ENCODE measurements at regions not wholly inside any gene's neighbourhood (a gene's known extent, or its start where the extent isn't known, plus 50 kb on each side); places are given as distances from the start of the nearest gene placed in this dataset.

DNA sequence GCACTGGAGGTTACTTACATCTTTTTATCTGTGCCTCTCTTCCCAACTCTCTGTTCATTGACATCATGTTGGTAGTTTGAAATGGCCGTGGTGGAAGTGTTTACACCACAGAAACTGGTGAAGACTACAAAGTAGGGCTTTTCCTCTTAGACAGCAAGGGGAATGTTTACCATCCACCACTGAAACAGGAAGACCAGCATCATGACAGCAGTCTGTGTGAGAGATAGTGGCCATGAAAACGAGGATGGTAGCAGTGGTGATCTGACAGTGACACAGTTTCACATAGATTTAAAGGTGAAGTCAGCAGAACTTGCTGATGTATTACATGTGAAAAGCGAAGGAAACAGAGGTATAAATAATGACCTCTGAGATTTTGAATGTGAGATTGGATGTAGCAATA lies 115.7 kb downstream of the CCDC71L start (continued):
- TF ChIP-seq ELK4 (IDR thresholded peaks at IDR 0.05; ENCODE audit: borderline replicate concordance, low read depth, low read length): no peak
- TF ChIP-seq, protein P1, sequence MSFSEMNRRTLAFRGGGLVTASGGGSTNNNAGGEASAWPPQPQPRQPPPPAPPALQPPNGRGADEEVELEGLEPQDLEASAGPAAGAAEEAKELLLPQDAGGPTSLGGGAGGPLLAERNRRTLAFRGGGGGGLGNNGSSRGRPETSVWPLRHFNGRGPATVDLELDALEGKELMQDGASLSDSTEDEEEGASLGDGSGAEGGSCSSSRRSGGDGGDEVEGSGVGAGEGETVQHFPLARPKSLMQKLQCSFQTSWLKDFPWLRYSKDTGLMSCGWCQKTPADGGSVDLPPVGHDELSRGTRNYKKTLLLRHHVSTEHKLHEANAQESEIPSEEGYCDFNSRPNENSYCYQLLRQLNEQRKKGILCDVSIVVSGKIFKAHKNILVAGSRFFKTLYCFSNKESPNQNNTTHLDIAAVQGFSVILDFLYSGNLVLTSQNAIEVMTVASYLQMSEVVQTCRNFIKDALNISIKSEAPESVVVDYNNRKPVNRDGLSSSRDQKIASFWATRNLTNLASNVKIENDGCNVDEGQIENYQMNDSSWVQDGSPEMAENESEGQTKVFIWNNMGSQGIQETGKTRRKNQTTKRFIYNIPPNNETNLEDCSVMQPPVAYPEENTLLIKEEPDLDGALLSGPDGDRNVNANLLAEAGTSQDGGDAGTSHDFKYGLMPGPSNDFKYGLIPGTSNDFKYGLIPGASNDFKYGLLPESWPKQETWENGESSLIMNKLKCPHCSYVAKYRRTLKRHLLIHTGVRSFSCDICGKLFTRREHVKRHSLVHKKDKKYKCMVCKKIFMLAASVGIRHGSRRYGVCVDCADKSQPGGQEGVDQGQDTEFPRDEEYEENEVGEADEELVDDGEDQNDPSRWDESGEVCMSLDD (tag by site-specific recombination; IDR thresholded peaks at IDR 0.05): no peak
- TF ChIP-seq WT1 (tag by site-specific recombination; IDR thresholded peaks at IDR 0.05): no peak
- TF ChIP-seq SP7 (tag by site-specific recombination; IDR thresholded peaks at IDR 0.05): no peak
- no peak for TF ChIP-seq ZFP41 (tag by site-specific recombination; IDR thresholded peaks at IDR 0.05; ENCODE audit: borderline replicate concordance)
- TF ChIP-seq, protein P2, sequence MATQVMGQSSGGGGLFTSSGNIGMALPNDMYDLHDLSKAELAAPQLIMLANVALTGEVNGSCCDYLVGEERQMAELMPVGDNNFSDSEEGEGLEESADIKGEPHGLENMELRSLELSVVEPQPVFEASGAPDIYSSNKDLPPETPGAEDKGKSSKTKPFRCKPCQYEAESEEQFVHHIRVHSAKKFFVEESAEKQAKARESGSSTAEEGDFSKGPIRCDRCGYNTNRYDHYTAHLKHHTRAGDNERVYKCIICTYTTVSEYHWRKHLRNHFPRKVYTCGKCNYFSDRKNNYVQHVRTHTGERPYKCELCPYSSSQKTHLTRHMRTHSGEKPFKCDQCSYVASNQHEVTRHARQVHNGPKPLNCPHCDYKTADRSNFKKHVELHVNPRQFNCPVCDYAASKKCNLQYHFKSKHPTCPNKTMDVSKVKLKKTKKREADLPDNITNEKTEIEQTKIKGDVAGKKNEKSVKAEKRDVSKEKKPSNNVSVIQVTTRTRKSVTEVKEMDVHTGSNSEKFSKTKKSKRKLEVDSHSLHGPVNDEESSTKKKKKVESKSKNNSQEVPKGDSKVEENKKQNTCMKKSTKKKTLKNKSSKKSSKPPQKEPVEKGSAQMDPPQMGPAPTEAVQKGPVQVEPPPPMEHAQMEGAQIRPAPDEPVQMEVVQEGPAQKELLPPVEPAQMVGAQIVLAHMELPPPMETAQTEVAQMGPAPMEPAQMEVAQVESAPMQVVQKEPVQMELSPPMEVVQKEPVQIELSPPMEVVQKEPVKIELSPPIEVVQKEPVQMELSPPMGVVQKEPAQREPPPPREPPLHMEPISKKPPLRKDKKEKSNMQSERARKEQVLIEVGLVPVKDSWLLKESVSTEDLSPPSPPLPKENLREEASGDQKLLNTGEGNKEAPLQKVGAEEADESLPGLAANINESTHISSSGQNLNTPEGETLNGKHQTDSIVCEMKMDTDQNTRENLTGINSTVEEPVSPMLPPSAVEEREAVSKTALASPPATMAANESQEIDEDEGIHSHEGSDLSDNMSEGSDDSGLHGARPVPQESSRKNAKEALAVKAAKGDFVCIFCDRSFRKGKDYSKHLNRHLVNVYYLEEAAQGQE (tag by site-specific recombination; IDR thresholded peaks at IDR 0.05): no peak
- no peak for TF ChIP-seq ZNF585B (tag by site-specific recombination; IDR thresholded peaks at IDR 0.05)
- TF ChIP-seq PRDM10 (tag by site-specific recombination; IDR thresholded peaks at IDR 0.05): no peak
- no peak for TF ChIP-seq ZNF792 (tag by site-specific recombination; IDR thresholded peaks at IDR 0.05)
- TF ChIP-seq ZNF776 (tag by site-specific recombination; IDR thresholded peaks at IDR 0.05; ENCODE audit: borderline replicate concordance): no peak
- no peak for TF ChIP-seq ZNF501 (tag by site-specific recombination; IDR thresholded peaks at IDR 0.05)
- TF ChIP-seq YY1 (tag by site-specific recombination; IDR thresholded peaks at IDR 0.05): no peak
- TF ChIP-seq, protein P3, sequence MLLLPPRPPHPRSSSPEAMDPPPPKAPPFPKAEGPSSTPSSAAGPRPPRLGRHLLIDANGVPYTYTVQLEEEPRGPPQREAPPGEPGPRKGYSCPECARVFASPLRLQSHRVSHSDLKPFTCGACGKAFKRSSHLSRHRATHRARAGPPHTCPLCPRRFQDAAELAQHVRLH (tag by site-specific recombination; IDR thresholded peaks at IDR 0.05): no peak
- no peak for TF ChIP-seq ZNF223 (tag by site-specific recombination; IDR thresholded peaks at IDR 0.05)
- no peak for TF ChIP-seq SP2 (tag by site-specific recombination; IDR thresholded peaks at IDR 0.05)
- TF ChIP-seq ZBTB1 (tag by site-specific recombination; IDR thresholded peaks at IDR 0.05): no peak
